HL-60 (cell line): ENCODE measurements at regions not wholly inside any gene's neighbourhood (a gene's known extent, or its start where the extent isn't known, plus 50 kb on each side); places are given as distances from the start of the nearest gene placed in this dataset.

Source experiments
- POLR2AphosphoS5 ChIP-seq: IDR thresholded peaks from 2 replicates; pipeline ENCODE4 v1.6.1; 2012; ENCODE audit warnings: low read depth
- TF ChIP-seq, protein P1 (sequence below): IDR thresholded peaks from one replicate; pipeline ENCODE4 v1.5.1; 2011; ENCODE audit warnings: low read length, control low read depth, inconsistent platforms; ENCODE audit not compliant: insufficient read depth

GRCh38 chr7:21030237-21030871, 243.7 kb upstream of the SP8 start:
- TF ChIP-seq, protein P1, sequence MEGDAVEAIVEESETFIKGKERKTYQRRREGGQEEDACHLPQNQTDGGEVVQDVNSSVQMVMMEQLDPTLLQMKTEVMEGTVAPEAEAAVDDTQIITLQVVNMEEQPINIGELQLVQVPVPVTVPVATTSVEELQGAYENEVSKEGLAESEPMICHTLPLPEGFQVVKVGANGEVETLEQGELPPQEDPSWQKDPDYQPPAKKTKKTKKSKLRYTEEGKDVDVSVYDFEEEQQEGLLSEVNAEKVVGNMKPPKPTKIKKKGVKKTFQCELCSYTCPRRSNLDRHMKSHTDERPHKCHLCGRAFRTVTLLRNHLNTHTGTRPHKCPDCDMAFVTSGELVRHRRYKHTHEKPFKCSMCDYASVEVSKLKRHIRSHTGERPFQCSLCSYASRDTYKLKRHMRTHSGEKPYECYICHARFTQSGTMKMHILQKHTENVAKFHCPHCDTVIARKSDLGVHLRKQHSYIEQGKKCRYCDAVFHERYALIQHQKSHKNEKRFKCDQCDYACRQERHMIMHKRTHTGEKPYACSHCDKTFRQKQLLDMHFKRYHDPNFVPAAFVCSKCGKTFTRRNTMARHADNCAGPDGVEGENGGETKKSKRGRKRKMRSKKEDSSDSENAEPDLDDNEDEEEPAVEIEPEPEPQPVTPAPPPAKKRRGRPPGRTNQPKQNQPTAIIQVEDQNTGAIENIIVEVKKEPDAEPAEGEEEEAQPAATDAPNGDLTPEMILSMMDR, result no peak
- TF ChIP-seq POLR2AphosphoS5, result no peak
